Bronchial epithelial cell (primary cell): ENCODE measurements at regions not wholly inside any gene's neighbourhood (a gene's known extent, or its start where the extent isn't known, plus 50 kb on each side); places are given as distances from the start of the nearest gene placed in this dataset.

Experiments
- DNase-seq: peaks from one replicate; pipeline ENCODE4 v3.0.0-alpha.2; 2010; ENCODE audit warnings: low read depth
- FAIRE-seq: peaks from 2 replicates; lab custom pipeline; 2011; peaks lifted over from hg19 to GRCh38; lab: Jason Lieb, UNC
- H3K27me3 ChIP-seq: 2 replicates; pipeline ENCODE4 v1.5.1; 2011; ENCODE audit warnings: low read length; ENCODE audit not compliant: control insufficient read depth, insufficient read depth
- H3K36me3 ChIP-seq: 2 replicates; pipeline ENCODE4 v1.5.1; 2011; ENCODE audit warnings: low read length; ENCODE audit not compliant: control insufficient read depth, insufficient read depth
- H3K4me3 ChIP-seq: 2 replicates; pipeline ENCODE4 v1.5.1; 2011; ENCODE audit warnings: mild to moderate bottlenecking, low read depth, low read length, control low read depth
- TF ChIP-seq, protein P1 (sequence below): IDR thresholded peaks from 2 replicates; pipeline ENCODE4 v1.5.1; 2011; ENCODE audit warnings: mild to moderate bottlenecking, moderate library complexity, low read length, control low read depth, inconsistent platforms; ENCODE audit not compliant: insufficient read depth, severe bottlenecking

DNA sequence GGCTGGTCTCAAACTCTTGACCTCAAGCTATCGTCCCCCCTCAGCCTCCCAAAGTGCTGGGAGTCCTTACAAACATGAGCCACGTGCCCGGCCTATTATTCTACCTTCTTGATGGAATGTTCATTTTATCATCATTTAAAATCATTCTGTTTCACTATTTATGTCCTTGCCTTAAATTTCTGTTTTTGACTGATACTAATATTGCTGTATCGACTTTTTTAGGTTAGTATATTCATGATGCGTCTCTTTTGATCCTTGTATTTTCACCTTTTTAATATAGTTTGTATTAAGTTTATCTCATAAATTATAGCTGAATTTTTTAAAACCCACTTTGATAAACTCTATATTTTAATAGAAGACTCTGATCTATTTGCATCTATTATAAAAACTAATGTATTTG, 98.4 kb upstream of the STXBP5 start:
- H3K4me3 ChIP-seq, result no peak overlapping the region
- FAIRE-seq, result no peak
- no peaks in the 10 kb centered on the region for H3K27me3 ChIP-seq
- no peak for DNase-seq
- TF ChIP-seq, protein P1, sequence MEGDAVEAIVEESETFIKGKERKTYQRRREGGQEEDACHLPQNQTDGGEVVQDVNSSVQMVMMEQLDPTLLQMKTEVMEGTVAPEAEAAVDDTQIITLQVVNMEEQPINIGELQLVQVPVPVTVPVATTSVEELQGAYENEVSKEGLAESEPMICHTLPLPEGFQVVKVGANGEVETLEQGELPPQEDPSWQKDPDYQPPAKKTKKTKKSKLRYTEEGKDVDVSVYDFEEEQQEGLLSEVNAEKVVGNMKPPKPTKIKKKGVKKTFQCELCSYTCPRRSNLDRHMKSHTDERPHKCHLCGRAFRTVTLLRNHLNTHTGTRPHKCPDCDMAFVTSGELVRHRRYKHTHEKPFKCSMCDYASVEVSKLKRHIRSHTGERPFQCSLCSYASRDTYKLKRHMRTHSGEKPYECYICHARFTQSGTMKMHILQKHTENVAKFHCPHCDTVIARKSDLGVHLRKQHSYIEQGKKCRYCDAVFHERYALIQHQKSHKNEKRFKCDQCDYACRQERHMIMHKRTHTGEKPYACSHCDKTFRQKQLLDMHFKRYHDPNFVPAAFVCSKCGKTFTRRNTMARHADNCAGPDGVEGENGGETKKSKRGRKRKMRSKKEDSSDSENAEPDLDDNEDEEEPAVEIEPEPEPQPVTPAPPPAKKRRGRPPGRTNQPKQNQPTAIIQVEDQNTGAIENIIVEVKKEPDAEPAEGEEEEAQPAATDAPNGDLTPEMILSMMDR, result no peak
- H3K36me3 ChIP-seq, result no peaks in the 10 kb centered on the region

DNA sequence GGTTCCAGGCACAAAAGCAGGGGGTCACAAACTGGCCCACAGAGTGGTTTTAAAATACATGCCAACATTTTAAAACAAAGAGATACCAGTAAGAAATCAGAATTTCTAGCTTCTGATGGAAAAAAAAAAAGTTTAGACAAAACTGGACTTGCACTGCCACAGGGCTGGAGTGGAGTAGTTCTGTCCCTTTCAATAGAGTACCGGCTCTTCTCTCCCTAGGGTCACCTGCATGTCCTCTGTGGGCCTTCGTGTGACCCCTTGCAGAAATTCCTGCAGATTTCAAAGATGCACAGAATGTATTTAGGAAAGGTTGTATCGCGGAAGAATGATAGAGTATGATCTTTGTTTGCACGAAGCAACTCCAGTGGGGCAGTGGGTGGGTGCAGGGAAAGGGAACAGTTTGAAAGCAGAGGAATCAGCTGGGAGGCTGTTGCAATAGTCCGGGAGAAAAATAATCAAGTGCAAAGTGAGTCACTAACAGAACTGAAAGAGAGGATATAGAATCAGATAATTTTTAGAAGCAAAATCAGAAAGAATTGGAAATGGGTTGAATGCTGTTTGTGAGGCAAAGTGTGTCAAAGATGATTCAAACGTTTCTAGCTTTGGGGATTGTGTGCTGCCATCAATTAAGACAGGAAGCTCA, 97.3 kb upstream of the STXBP5 start:
- H3K36me3 ChIP-seq, result no peaks in the 10 kb centered on the region
- H3K27me3 ChIP-seq, result no peaks in the 10 kb centered on the region
- TF ChIP-seq, protein P1, result no peak
- no peak overlapping the region for H3K4me3 ChIP-seq
- FAIRE-seq (no peak), DNase-seq (no peak)

DNA sequence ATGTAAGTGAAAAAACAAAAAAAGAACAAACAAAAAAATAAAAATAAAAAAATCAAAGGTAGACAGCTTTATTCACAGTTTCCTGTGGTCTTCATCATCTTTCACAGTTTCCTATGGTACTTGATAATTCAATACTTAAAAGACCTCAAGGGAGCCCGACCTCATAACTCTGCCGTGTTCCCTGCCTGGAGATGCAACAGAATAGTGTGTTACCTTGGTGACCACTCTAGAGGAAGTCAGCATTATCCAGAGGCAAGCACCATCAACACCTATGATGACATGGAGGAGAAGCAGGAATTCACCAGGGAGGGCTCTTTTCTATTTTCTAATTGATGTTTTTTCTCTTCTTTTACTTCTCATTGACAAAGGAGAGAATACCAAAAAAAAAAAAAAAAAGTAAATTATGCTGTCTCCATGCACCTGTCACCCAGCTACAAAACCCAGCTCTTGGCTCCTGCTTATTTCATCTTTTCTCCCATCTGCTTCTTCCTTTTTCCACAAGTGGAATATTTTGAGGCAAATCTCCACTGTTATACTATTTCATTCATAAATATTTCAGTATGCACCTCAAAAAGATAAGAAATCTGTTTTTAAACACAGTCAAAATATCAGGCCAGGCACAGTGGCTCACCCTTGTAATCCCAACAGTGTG, 95.8 kb upstream of the STXBP5 start:
- TF ChIP-seq, protein P1, result no peak
- Histone ChIP-seq H3K27me3 (no peaks in the 10 kb centered on the region), H3K4me3 (no peak overlapping the region), H3K36me3 (no peaks in the 10 kb centered on the region)
- FAIRE-seq (no peak), DNase-seq (no peak)

DNA sequence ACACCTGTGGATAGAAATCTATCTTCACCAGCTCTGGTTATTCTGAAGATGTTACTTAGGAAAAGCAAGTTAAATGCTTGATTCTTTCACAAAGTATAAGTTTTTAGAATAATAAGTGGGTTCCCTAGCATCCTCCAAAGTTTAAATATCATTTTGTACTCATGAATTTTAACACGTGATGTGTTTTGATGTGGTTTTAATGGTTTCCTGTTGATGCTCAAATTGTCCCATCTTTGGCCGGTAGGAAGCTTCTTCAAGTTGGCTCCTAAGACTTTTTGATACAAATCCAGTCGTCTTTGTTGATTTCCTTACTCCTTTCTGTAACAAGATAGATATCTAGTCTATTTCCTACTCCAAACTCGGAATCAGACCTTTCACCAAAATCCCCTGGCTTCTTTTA, 94.5 kb upstream of the STXBP5 start:
- no peaks in the 10 kb centered on the region for H3K27me3 ChIP-seq
- TF ChIP-seq, protein P1, result no peak
- no peaks in the 10 kb centered on the region for H3K36me3 ChIP-seq
- FAIRE-seq, result no peak
- DNase-seq, result no peak
- H3K4me3 ChIP-seq, result no peak overlapping the region

DNA sequence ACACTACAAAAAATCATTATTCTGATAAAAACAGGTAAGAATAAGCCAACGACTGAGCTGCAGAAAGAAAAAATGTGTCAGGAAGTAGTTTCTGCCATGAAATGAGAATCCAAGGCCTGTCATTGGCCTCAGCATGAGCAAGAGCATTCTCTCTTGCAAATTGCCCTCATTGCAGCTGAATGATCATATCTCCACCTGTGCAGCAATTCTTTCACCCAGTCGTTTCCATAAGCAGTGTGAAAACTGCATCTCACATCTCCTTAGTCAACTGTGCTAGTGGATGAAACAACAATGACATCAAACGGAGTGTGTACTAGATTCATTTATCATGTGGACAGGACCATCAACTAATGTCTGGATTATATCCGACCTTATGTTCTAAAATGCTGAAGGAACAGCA, 88.2 kb upstream of the STXBP5 start:
- FAIRE-seq (no peak), DNase-seq (no peak)
- H3K36me3 ChIP-seq, result no peaks in the 10 kb centered on the region
- TF ChIP-seq, protein P1, result no peak
- no peaks in the 10 kb centered on the region for H3K27me3 ChIP-seq
- H3K4me3 ChIP-seq, result no peak overlapping the region
